Kidney glomerular epithelial cell (primary cell): ENCODE measurements at regions not wholly inside any gene's neighbourhood (a gene's known extent, or its start where the extent isn't known, plus 50 kb on each side); places are given as distances from the start of the nearest gene placed in this dataset.

Experiments used
- DNase-seq: peaks from one replicate; lab custom pipeline; 2025; lab: John Stamatoyannopoulos, UW

- DNase-seq: peak; percentile 73
Observed at GRCh38 chr15:95448531-95449229, 881.8 kb upstream of the NR2F2 start.

- DNase-seq: no peak
Observed at GRCh38 chr15:95449230-95449628, 881.3 kb upstream of the NR2F2 start.

GRCh38 chr15:95450413-95450812 lies 880.1 kb upstream of the NR2F2 start:
- no peak for DNase-seq

- no peak for DNase-seq
Observed at GRCh38 chr15:95451938-95452337, 878.6 kb upstream of the NR2F2 start.

- no peak for DNase-seq
Observed at GRCh38 chr15:95454403-95455262, 875.9 kb upstream of the NR2F2 start.

- DNase-seq: no peak
Observed at GRCh38 chr15:95457520-95457919, 873.0 kb upstream of the NR2F2 start.

- no peak for DNase-seq
Observed at GRCh38 chr15:95458721-95459120, 871.8 kb upstream of the NR2F2 start.

- no peak for DNase-seq
Observed at GRCh38 chr15:95459273-95459672, 871.2 kb upstream of the NR2F2 start.

- DNase-seq: no peak
Observed at GRCh38 chr15:95464509-95464908, 866.0 kb upstream of the NR2F2 start.

- no peak for DNase-seq
Observed at GRCh38 chr15:95468820-95469219, 861.7 kb upstream of the NR2F2 start.

GRCh38 chr15:95469496-95470000 lies 861.0 kb upstream of the NR2F2 start:
- no peak for DNase-seq

- no peak for DNase-seq
Observed at GRCh38 chr15:95470529-95470928, 860.0 kb upstream of the NR2F2 start.

- DNase-seq: no peak
Observed at GRCh38 chr15:95470997-95471689, 859.4 kb upstream of the NR2F2 start.

GRCh38 chr15:95471690-95472086 lies 858.8 kb upstream of the NR2F2 start:
- no peak for DNase-seq

GRCh38 chr15:95475067-95475466 lies 855.4 kb upstream of the NR2F2 start:
- no peak for DNase-seq

- no peak for DNase-seq
Observed at GRCh38 chr15:95479308-95479707, 851.2 kb upstream of the NR2F2 start.

- DNase-seq: no peak
Observed at GRCh38 chr15:95485367-95485766, 845.1 kb upstream of the NR2F2 start.

GRCh38 chr15:95486224-95486623 lies 844.3 kb upstream of the NR2F2 start:
- no peak for DNase-seq

- no peak for DNase-seq
Observed at GRCh38 chr15:95489103-95489502, 841.4 kb upstream of the NR2F2 start.

GRCh38 chr15:95492388-95493070 lies 838.0 kb upstream of the NR2F2 start:
- peak; percentile 43 for DNase-seq

- no peak for DNase-seq
Observed at GRCh38 chr15:95494971-95495541, 835.4 kb upstream of the NR2F2 start.

- DNase-seq: peak; percentile 56
Observed at GRCh38 chr15:95497634-95498033, 832.9 kb upstream of the NR2F2 start.
